Omental fat pad (tissue), 3 donors: ENCODE measurements at regions not wholly inside any gene's neighbourhood (a gene's known extent, or its start where the extent isn't known, plus 50 kb on each side); places are given as distances from the start of the nearest gene placed in this dataset.

Experiments
- ATAC-seq: fragments of 150-250 bp; one replicate; pipeline ENCODE4 v1.9.1; 2016; ENCODE audit warnings: mild to moderate bottlenecking, moderate library complexity; ENCODE audit not compliant: low FRiP score
- DNase-seq: peaks from one replicate; pipeline ENCODE4 v3.0.0-alpha.2; 2019; ENCODE audit warnings: low spot score
- CTCF ChIP-seq, 3 donors: fragments of 450-650 bp; IDR thresholded peaks; one replicate each; pipeline ENCODE4 v1.5.1; 2016 to 2017; ENCODE audit warnings: antibody characterized with exemption in 3 of 3, mild to moderate bottlenecking in 3 of 3, moderate library complexity in 2 of 3

- ATAC-seq (no peak), DNase-seq (no peak)
- no peak for TF ChIP-seq CTCF (IDR thresholded peaks at IDR 0.05)
Measured at GRCh38 chr7:51789489-51789888, 472.9 kb upstream of the COBL start.

DNA sequence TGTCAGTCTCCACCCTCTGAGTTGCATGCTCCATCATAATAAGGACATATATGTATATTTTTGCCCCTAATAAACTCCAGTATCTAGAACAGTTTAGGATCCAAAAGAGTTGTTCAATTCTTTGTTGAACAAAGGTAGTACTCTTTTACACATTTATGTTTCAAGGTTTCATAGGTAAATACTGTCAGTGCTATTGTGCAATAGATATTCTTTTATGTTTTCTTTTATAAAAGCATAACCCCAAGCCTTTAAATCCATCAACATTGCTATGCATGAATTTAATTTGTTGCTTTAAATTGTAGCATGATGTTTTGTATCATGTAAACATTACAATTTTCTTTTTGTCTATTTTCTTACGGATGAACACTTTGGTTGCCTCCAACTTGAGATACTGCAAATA lies 469.7 kb upstream of the COBL start:
- no peak for DNase-seq
- no peak for ATAC-seq
- TF ChIP-seq CTCF (IDR thresholded peaks at IDR 0.05) = no peak

DNA sequence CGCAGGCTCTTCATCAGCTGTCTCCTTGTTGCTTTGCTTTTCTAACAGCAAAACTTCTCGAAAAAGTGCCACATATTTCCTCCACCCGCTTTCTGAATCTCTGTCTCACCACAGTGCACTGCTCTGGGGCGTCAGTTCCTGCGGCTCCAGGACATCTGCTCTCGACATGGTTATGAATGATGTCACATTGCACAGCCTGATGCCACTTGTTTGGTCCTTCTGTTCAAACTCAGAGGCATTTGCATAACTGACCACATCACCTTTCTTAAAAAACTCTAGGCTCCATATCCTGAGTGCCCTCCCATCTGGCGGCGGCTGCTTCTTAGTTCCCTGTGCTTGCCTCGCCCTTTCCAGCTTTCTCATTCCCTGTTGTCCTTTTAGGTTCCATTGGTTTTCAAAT lies 469.3 kb upstream of the COBL start:
- no peak for TF ChIP-seq CTCF (IDR thresholded peaks at IDR 0.05)
- no peak for ATAC-seq

GRCh38 chr7:51785171-51785570 lies 468.6 kb upstream of the COBL start:
- no peak for TF ChIP-seq CTCF (IDR thresholded peaks at IDR 0.05)
- ATAC-seq (no peak), DNase-seq (no peak)

More for the DNA sequence above, 469.3 kb upstream of the COBL start:
- no peak for DNase-seq

GRCh38 chr7:51783241-51783640 lies 466.6 kb upstream of the COBL start:
- no peak for ATAC-seq
- no peak for TF ChIP-seq CTCF (IDR thresholded peaks at IDR 0.05)
- no peak for DNase-seq

DNA sequence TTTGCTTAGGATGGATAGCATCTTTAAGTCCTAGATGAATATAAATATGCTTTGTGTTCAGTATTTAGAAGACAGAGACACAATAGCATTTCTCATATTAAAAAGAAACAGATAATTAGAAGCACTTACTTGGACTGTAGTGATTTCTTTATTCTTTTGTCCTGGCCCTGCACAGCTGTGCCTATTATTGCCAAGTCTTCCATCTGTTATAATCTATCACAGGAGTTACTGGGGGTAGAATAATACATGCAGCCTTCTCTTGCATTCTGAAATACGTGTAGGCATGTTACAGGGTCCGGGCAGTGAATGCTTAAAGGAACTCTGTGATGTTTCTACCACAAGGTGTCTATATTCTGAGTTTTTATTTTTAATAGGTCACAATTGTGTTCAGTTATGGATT lies 461.5 kb upstream of the COBL start:
- DNase-seq (no peak), ATAC-seq (no peak)
- TF ChIP-seq CTCF (IDR thresholded peaks at IDR 0.05) = no peak

GRCh38 chr7:51774178-51774577 lies 457.6 kb upstream of the COBL start:
- no peak for TF ChIP-seq CTCF (IDR thresholded peaks at IDR 0.05)
- DNase-seq (no peak), ATAC-seq (no peak)
